MM.1S (cell line): ENCODE measurements at regions not wholly inside any gene's neighbourhood (a gene's known extent, or its start where the extent isn't known, plus 50 kb on each side); places are given as distances from the start of the nearest gene placed in this dataset.

Experiments
- EZH2 ChIP-seq: fragments of 300-600 bp; sonication (generic); optimal IDR thresholded peaks from 2 replicates; pipeline ENCODE3; 2017; ENCODE audit warnings: low read depth, mild to moderate bottlenecking, antibody characterized with exemption, low read length, mixed read lengths
- EZH2phosphoT487 ChIP-seq: fragments of 300-600 bp; sonication (generic); IDR thresholded peaks from 2 replicates; pipeline ENCODE4 v1.6.1; 2018; ENCODE audit warnings: antibody characterized with exemption, low read length
- TF ChIP-seq, protein P1 (sequence below): fragments of 300-600 bp; sonication (generic); IDR thresholded peaks from 2 replicates; pipeline ENCODE4 v1.5.1; 2016; ENCODE audit warnings: antibody characterized with exemption, low read length, mixed read lengths

DNA sequence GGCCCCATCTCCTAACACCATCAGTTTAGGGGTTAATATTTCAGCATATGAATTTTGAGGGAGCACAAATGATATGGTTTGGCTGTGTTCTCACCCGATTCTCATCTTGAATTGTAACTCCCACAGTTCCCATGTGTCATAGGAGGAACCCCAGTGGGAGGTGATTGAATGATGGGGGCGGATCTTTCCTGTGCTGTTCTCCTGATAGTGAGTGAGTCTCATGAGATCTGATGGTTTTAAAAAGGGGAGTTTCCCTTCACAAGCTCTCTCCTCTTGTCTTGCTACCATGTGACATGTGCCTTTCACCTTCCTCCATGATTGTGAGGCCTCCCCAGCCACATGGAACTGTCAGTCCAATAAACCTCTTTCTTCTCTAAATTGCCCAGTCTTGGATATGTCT is 73.8 kb upstream of the TJP1 start:
- TF ChIP-seq, protein P1, sequence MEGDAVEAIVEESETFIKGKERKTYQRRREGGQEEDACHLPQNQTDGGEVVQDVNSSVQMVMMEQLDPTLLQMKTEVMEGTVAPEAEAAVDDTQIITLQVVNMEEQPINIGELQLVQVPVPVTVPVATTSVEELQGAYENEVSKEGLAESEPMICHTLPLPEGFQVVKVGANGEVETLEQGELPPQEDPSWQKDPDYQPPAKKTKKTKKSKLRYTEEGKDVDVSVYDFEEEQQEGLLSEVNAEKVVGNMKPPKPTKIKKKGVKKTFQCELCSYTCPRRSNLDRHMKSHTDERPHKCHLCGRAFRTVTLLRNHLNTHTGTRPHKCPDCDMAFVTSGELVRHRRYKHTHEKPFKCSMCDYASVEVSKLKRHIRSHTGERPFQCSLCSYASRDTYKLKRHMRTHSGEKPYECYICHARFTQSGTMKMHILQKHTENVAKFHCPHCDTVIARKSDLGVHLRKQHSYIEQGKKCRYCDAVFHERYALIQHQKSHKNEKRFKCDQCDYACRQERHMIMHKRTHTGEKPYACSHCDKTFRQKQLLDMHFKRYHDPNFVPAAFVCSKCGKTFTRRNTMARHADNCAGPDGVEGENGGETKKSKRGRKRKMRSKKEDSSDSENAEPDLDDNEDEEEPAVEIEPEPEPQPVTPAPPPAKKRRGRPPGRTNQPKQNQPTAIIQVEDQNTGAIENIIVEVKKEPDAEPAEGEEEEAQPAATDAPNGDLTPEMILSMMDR = no peak
- TF ChIP-seq EZH2 (no peak), EZH2phosphoT487 (no peak)
